ENCODE measurements at regions not wholly inside any gene's neighbourhood (a gene's known extent, or its start where the extent isn't known, plus 50 kb on each side); places are given as distances from the start of the nearest gene placed in this dataset.

DNA sequence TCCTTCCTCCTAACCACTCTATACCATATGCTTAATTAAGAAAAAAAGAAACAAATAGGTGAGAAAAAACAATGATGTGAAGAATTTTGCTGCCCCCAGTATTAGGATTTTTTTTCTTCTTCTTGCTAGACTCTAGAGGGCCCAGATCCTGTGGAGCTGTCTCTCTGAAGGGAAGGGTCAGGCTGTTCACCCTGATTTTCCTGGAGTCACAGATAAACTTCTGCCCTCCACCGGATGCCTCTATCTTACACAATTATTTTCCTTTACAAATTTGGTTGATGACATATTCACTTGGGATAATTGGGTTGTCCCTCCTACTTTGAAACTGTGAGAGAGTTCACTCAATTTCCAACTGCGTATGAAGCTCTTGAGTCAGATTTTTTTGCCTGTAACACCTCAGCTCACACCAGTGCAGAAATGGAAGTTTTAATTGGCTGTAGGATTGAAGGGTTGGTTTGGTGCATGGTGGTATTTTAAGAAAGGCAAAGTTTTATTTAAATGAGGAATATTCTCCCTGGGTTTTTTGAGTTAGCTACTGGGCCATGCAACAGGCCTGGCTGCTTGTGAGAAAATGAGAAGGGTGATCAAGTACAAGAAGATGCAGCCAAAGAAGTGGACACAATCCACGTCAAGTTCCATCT lies 73.7 kb upstream of the ESR1 start:
- TF ChIP-seq, protein P1, sequence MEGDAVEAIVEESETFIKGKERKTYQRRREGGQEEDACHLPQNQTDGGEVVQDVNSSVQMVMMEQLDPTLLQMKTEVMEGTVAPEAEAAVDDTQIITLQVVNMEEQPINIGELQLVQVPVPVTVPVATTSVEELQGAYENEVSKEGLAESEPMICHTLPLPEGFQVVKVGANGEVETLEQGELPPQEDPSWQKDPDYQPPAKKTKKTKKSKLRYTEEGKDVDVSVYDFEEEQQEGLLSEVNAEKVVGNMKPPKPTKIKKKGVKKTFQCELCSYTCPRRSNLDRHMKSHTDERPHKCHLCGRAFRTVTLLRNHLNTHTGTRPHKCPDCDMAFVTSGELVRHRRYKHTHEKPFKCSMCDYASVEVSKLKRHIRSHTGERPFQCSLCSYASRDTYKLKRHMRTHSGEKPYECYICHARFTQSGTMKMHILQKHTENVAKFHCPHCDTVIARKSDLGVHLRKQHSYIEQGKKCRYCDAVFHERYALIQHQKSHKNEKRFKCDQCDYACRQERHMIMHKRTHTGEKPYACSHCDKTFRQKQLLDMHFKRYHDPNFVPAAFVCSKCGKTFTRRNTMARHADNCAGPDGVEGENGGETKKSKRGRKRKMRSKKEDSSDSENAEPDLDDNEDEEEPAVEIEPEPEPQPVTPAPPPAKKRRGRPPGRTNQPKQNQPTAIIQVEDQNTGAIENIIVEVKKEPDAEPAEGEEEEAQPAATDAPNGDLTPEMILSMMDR (IDR thresholded peaks at IDR 0.05; ENCODE audit: low read depth, low read length) = no peak
- Histone ChIP-seq H3K4me3 (ENCODE audit: low read depth, low read length) (no peak overlapping the region), H3K27me3 (ENCODE audit: control insufficient read depth, insufficient read depth, low read length) (no peaks in the 10 kb centered on the region), H3K9me3 (ENCODE audit: control insufficient read depth, insufficient read depth, low read length) (no peaks in the 10 kb centered on the region), H3K27ac (ENCODE audit: low read depth, low read length) (no peak overlapping the region)
- no peak for DNase-seq (ENCODE audit: low read depth, low spot score)
- POLR2A ChIA-PET = no interaction called here
- CTCF ChIA-PET = no interaction called here

DNA sequence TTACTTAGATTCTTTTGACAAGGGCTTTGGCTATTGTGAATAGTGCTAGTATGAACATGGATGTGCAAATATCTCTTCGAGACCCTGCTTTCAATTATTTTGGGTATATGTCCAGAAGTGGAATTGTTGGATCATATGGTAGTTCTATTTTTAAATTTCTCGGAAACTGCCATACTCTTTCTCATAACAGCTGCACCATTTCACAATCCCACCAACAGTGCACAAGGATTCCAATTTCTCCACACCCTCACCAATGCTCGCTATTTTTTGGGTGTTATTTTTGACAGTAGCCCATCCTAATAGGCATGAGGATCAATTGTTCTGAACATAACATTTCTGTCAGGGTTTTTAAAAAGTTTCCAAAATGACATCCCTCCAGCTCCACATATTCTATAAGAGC lies 69.2 kb upstream of the ESR1 start:
- Histone ChIP-seq H3K27me3 (ENCODE audit: control insufficient read depth, insufficient read depth, low read length) (no peaks in the 10 kb centered on the region), H3K4me3 (ENCODE audit: low read depth, low read length) (no peak overlapping the region), H3K9me3 (ENCODE audit: control insufficient read depth, insufficient read depth, low read length) (no peaks in the 10 kb centered on the region), H3K27ac (ENCODE audit: low read depth, low read length) (no peak overlapping the region)
- ChIA-PET POLR2A (no interaction called here), CTCF (no interaction called here)
- DNase-seq (ENCODE audit: low read depth, low spot score) = no peak
- TF ChIP-seq, protein P1 (IDR thresholded peaks at IDR 0.05; ENCODE audit: low read depth, low read length) = no peak

DNA sequence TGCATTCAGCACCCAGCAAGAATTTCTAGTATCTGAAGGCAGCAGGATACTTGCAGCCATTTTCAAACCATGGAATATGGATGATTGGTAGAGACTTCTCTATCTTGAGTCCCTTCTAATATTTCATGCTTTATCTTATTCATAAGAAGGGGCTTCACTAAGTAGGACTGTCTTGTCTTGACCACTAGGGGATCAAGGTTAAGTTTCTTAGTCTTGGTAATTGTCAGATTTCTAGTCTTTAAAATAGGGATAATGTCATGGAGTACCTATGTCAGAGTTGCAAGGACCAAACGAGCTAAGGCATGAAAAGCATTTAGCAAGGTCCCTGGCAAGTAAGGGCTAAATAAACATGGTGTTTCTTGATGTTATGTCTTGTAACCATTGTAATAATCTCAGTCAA lies 68.5 kb upstream of the ESR1 start:
- no peak overlapping the region for H3K4me3 ChIP-seq (ENCODE audit: low read depth, low read length)
- ChIA-PET POLR2A (no interaction called here), CTCF (no interaction called here)
- TF ChIP-seq, protein P1 (IDR thresholded peaks at IDR 0.05; ENCODE audit: low read depth, low read length) = no peak
- H3K9me3 ChIP-seq (ENCODE audit: control insufficient read depth, insufficient read depth, low read length) = no peaks in the 10 kb centered on the region
- no peak overlapping the region for H3K27ac ChIP-seq (ENCODE audit: low read depth, low read length)
- H3K27me3 ChIP-seq (ENCODE audit: control insufficient read depth, insufficient read depth, low read length) = no peaks in the 10 kb centered on the region
- no peak for DNase-seq (ENCODE audit: low read depth, low spot score)

DNA sequence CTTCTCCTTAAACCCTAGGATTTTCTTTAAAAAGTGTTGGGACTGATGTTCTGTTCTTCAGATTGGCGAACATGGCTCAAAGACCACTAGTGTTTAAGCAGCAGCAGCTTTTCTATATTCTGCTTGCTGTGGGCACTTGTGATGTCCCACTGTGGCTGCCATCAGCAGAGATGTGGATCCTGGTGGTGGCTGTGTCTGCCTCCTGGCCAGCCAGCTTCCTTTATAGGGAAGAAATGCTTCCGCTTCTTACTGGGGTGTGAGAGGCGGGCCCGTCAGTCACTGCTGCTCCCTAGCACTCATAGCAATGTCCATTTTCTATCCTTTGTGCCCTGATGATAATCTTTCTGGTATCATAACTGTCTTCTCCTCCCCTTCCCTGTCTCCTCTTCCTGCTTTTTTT lies 66.7 kb upstream of the ESR1 start:
- Histone ChIP-seq H3K4me3 (ENCODE audit: low read depth, low read length) (no peak overlapping the region), H3K27ac (ENCODE audit: low read depth, low read length) (no peak overlapping the region), H3K27me3 (ENCODE audit: control insufficient read depth, insufficient read depth, low read length) (no peaks in the 10 kb centered on the region), H3K9me3 (ENCODE audit: control insufficient read depth, insufficient read depth, low read length) (no peaks in the 10 kb centered on the region)
- POLR2A ChIA-PET = no interaction called here
- CTCF ChIA-PET = interaction anchor here (1.2 kb wide), 1 partner anchor 24 kb away, joined by 7 read pairs; no protein-coding TSS in a partner anchor
- no peak for DNase-seq (ENCODE audit: low read depth, low spot score)
- TF ChIP-seq, protein P1 (IDR thresholded peaks at IDR 0.05; ENCODE audit: low read depth, low read length) = no peak

DNA sequence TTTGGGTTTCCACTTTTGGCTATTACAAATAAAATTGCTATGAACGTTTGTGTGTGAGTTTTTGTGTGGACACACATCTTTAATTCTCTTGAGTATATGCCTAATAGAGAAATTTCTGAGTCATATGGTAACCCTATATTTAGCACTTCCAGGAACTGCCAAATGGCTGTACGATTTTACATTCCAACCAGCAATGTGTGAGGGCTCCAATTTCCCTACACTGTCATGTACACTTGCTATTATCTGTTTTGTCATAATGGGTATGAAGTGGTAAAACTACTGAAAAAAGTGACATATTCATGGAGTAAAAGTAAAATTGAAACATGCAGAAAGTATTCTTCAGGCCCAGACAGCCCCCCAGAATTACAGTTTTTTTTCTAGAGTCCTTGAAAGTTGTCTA lies 59.6 kb upstream of the ESR1 start:
- CTCF ChIA-PET = interaction anchor here (1.3 kb wide), 1 partner anchor 17 kb away, joined by 4 read pairs; no protein-coding TSS in a partner anchor
- no peak for DNase-seq (ENCODE audit: low read depth, low spot score)
- no peaks in the 10 kb centered on the region for H3K9me3 ChIP-seq (ENCODE audit: control insufficient read depth, insufficient read depth, low read length)

More for the DNA sequence above, 59.6 kb upstream of the ESR1 start:
- TF ChIP-seq, protein P1 (IDR thresholded peaks at IDR 0.05; ENCODE audit: low read depth, low read length) = no peak
- H3K27me3 ChIP-seq (ENCODE audit: control insufficient read depth, insufficient read depth, low read length) = no peaks in the 10 kb centered on the region
- POLR2A ChIA-PET = no interaction called here
- H3K4me3 ChIP-seq (ENCODE audit: low read depth, low read length) = no peak overlapping the region
- H3K27ac ChIP-seq (ENCODE audit: low read depth, low read length) = no peak overlapping the region

All from AG04450 (cell line).